ENCODE measurements at regions not wholly inside any gene's neighbourhood (a gene's known extent, or its start where the extent isn't known, plus 50 kb on each side); places are given as distances from the start of the nearest gene placed in this dataset.
"Not testable (repeated sequence)": the region's sequence is repeated elsewhere in the genome, so short reads cannot be mapped to it uniquely, and the experiment has no call there.

- TF ChIP-seq, protein P1, sequence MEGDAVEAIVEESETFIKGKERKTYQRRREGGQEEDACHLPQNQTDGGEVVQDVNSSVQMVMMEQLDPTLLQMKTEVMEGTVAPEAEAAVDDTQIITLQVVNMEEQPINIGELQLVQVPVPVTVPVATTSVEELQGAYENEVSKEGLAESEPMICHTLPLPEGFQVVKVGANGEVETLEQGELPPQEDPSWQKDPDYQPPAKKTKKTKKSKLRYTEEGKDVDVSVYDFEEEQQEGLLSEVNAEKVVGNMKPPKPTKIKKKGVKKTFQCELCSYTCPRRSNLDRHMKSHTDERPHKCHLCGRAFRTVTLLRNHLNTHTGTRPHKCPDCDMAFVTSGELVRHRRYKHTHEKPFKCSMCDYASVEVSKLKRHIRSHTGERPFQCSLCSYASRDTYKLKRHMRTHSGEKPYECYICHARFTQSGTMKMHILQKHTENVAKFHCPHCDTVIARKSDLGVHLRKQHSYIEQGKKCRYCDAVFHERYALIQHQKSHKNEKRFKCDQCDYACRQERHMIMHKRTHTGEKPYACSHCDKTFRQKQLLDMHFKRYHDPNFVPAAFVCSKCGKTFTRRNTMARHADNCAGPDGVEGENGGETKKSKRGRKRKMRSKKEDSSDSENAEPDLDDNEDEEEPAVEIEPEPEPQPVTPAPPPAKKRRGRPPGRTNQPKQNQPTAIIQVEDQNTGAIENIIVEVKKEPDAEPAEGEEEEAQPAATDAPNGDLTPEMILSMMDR (IDR thresholded peaks at IDR 0.05): not testable (repeated sequence)
- not testable (repeated sequence) for TF ChIP-seq POLR2A (IDR thresholded peaks at IDR 0.05)
Measured at GRCh38 chr16:88208776-88209175, 174.0 kb upstream of the ZNF469 start.
